ENCODE measurements at regions not wholly inside any gene's neighbourhood (a gene's known extent, or its start where the extent isn't known, plus 50 kb on each side); places are given as distances from the start of the nearest gene placed in this dataset.

DNA sequence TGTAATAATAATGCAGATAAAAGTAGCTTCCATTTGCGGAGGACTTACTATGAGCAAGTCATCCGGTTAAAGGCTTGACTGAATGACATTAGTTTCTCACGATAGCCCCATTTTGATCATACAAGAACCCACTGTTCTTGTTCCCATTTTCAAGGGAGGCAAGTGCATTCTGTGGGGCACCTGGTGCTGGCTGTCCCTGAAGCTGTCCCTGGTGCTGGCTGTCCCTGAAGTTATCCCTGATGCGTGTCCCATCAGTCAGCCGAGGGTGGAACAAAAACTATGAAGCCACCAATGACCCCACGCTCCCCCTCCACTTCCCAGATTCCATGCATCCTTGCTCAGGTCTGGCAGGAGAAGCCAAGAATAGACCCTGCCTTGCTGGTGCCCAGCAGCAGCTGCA, 95.3 kb downstream of the EDN3 start:
- no peaks in the 10 kb centered on the region for H3K23me2 ChIP-seq (ENCODE audit: insufficient read length, low read depth, low read length, poor library complexity, severe bottlenecking)
- H3K14ac ChIP-seq (ENCODE audit: insufficient read depth, low read length): no peak overlapping the region
- no peaks in the 10 kb centered on the region for H3K9me3 ChIP-seq (ENCODE audit: control insufficient read depth, low read depth, low read length)
- no peaks in the 10 kb centered on the region for H3K79me2 ChIP-seq (ENCODE audit: insufficient read depth, low read length)
- no peak overlapping the region for H3K4me2 ChIP-seq (ENCODE audit: insufficient read depth, insufficient read length, low read length)
- H3K27ac ChIP-seq (ENCODE audit: insufficient read length, low read depth, low read length): no peak overlapping the region
- H3K27me3 ChIP-seq (ENCODE audit: insufficient read depth, low read length): no peaks in the 10 kb centered on the region
- H3K56ac ChIP-seq (ENCODE audit: insufficient read length, low read depth, low read length): no peak overlapping the region
- TF ChIP-seq, protein P1, sequence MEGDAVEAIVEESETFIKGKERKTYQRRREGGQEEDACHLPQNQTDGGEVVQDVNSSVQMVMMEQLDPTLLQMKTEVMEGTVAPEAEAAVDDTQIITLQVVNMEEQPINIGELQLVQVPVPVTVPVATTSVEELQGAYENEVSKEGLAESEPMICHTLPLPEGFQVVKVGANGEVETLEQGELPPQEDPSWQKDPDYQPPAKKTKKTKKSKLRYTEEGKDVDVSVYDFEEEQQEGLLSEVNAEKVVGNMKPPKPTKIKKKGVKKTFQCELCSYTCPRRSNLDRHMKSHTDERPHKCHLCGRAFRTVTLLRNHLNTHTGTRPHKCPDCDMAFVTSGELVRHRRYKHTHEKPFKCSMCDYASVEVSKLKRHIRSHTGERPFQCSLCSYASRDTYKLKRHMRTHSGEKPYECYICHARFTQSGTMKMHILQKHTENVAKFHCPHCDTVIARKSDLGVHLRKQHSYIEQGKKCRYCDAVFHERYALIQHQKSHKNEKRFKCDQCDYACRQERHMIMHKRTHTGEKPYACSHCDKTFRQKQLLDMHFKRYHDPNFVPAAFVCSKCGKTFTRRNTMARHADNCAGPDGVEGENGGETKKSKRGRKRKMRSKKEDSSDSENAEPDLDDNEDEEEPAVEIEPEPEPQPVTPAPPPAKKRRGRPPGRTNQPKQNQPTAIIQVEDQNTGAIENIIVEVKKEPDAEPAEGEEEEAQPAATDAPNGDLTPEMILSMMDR (conservative IDR thresholded peaks at IDR 0.05): no peak
- no peaks in the 10 kb centered on the region for H3K4me1 ChIP-seq (ENCODE audit: insufficient read depth, low read length)
- DNase-seq: no peak
- no peak overlapping the region for H2BK15ac ChIP-seq (ENCODE audit: low read depth, low read length)
- no peaks in the 10 kb centered on the region for H3K36me3 Mint-ChIP-seq (ENCODE audit: insufficient read depth in 1 of 3, low read depth in 3 of 3)
- no peak overlapping the region for H3K27ac Mint-ChIP-seq
- no peaks in the 10 kb centered on the region for H3K4me1 Mint-ChIP-seq
- peaks cover 0 to 3% of the 10 kb centered on the region in 2 experiments; a peak in 1 of 5 replicates for H3K9me3 Mint-ChIP-seq
- H3K27me3 Mint-ChIP-seq (ENCODE audit: low read depth): peaks cover 6% of the 10 kb centered on the region
- H2BK120ac ChIP-seq (ENCODE audit: low read depth, low read length, poor library complexity, severe bottlenecking): no peak overlapping the region
- H4K5ac ChIP-seq (ENCODE audit: insufficient read length, low read depth, low read length): no peak overlapping the region
- WGBS (ENCODE audit: extremely low coverage, insufficient read length, low lambda C conversion rate): no CpG with 5 or more reads among the region's 6 CpGs
- H3K23ac ChIP-seq (ENCODE audit: insufficient read length, low read depth, low read length): no peak overlapping the region
- no peak overlapping the region for H3K4ac ChIP-seq (ENCODE audit: low read depth, low read length)
- no peaks in the 10 kb centered on the region for H3K79me1 ChIP-seq (ENCODE audit: insufficient read depth, low read depth, low read length, poor library complexity, severe bottlenecking)
- no peak overlapping the region for H3T11ph ChIP-seq (ENCODE audit: low read length)
- H2AK5ac ChIP-seq (ENCODE audit: insufficient read length, low read length): no peak overlapping the region
- H3K18ac ChIP-seq (ENCODE audit: insufficient read length, low read depth, low read length): no peak overlapping the region
- no peak overlapping the region for H2BK12ac ChIP-seq (ENCODE audit: insufficient read length, low read depth, low read length)
- no peak overlapping the region for H4K91ac ChIP-seq (ENCODE audit: insufficient read length, low read depth, low read length)
- no peak overlapping the region for H2BK20ac ChIP-seq (ENCODE audit: low read depth, low read length, poor library complexity, severe bottlenecking)
- H4K8ac ChIP-seq (replicated peaks; ENCODE audit: insufficient read length, low read depth, low read length): no peak overlapping the region
- no peaks in the 10 kb centered on the region for H4K20me1 ChIP-seq (ENCODE audit: control insufficient read depth, insufficient read depth, insufficient read length)
- no peak overlapping the region for H2AFZ ChIP-seq (ENCODE audit: low read length)
- H3K9ac ChIP-seq (ENCODE audit: extremely low read depth, insufficient read length, low read length): no peak overlapping the region
- H2BK5ac ChIP-seq (ENCODE audit: insufficient read length, low read length): no peak overlapping the region
- no peak overlapping the region for H3K4me3 Mint-ChIP-seq

Measured in H9 (cell line).